ENCODE measurements at regions not wholly inside any gene's neighbourhood (a gene's known extent, or its start where the extent isn't known, plus 50 kb on each side); places are given as distances from the start of the nearest gene placed in this dataset.

- no peaks in the 10 kb centered on the region for H3K9me3 ChIP-seq (ENCODE audit: control insufficient read depth, low read length)
- H3K27me3 ChIP-seq (ENCODE audit: control insufficient read depth in 1 of 2, insufficient read depth in 1 of 2, low read length in 2 of 2), result no peaks in the 10 kb centered on the region
- no peak overlapping the region for H3K4me3 ChIP-seq (ENCODE audit: insufficient read depth in 1 of 2, low read depth in 1 of 2, low read length in 2 of 2)
- H3K4ac ChIP-seq (ENCODE audit: low read depth in 1 of 2, low read length in 2 of 2), result no peak overlapping the region
- no peak overlapping the region for H4K8ac ChIP-seq (ENCODE audit: low read length)
- H3K79me1 ChIP-seq (replicated peaks; ENCODE audit: low read length, poor library complexity, severe bottlenecking), result no peaks in the 10 kb centered on the region
- no peak overlapping the region for H2BK15ac ChIP-seq (ENCODE audit: low read depth, poor library complexity, severe bottlenecking)
- H3K4me1 ChIP-seq (ENCODE audit: control insufficient read depth, insufficient read depth, low read depth, low read length), result no peaks in the 10 kb centered on the region
- no peak for DNase-seq
- H3K14ac ChIP-seq (ENCODE audit: low read length in 2 of 2), result no peak overlapping the region
- peak overlapping the region; percentile 69 for H3K27ac ChIP-seq (ENCODE audit: low read length, poor library complexity, severe bottlenecking)
- H2BK120ac ChIP-seq (ENCODE audit: low read depth, low read length), result no peak overlapping the region
- no peak overlapping the region for H2AK5ac ChIP-seq (ENCODE audit: low read length, severe bottlenecking)
- H3K36me3 ChIP-seq (ENCODE audit: control insufficient read depth in 1 of 2, insufficient read depth in 2 of 2, low read depth in 1 of 2, low read length in 2 of 2), result no peaks in the 10 kb centered on the region
- H4K91ac ChIP-seq (ENCODE audit: low read length), result no peak overlapping the region
- H3K23ac ChIP-seq (ENCODE audit: low read length in 2 of 2), result no peak overlapping the region
- WGBS, result 93% methylated on average over 1 of the region's 1 CpG
- no peak overlapping the region for H2AFZ ChIP-seq (ENCODE audit: low read depth, low read length)
- no peak overlapping the region for H3K18ac ChIP-seq (ENCODE audit: low read depth in 1 of 2, low read length in 2 of 2)
- H2BK5ac ChIP-seq (ENCODE audit: low read depth, low read length, poor library complexity, severe bottlenecking), result peak overlapping the region; percentile 44
- H2BK12ac ChIP-seq (ENCODE audit: low read length in 2 of 2), result no peak overlapping the region
- no peak overlapping the region for H3K9ac ChIP-seq (ENCODE audit: low read length)
- no peak overlapping the region for H3K4me2 ChIP-seq (ENCODE audit: low read length, poor library complexity, severe bottlenecking)
These were observed 596.1 kb upstream of the CITED2 start for GRCh38 chr6:139970591-139970991.

GRCh38 chr6:139967497-139967896 lies 593.0 kb upstream of the CITED2 start:
- no peak overlapping the region for H2BK120ac ChIP-seq (ENCODE audit: low read depth, low read length)
- no peaks in the 10 kb centered on the region for H3K36me3 ChIP-seq (ENCODE audit: control insufficient read depth in 1 of 2, insufficient read depth in 2 of 2, low read depth in 1 of 2, low read length in 2 of 2)
- H4K91ac ChIP-seq (ENCODE audit: low read length), result no peak overlapping the region
- H3K4me2 ChIP-seq (ENCODE audit: low read length, poor library complexity, severe bottlenecking), result no peak overlapping the region
- no peak overlapping the region for H3K23ac ChIP-seq (ENCODE audit: low read length in 2 of 2)
- H3K14ac ChIP-seq (ENCODE audit: low read length in 2 of 2), result no peak overlapping the region
- no peak overlapping the region for H4K8ac ChIP-seq (ENCODE audit: low read length)
- H2AK5ac ChIP-seq (ENCODE audit: low read length, severe bottlenecking), result no peak overlapping the region
- no peak overlapping the region for H2BK12ac ChIP-seq (ENCODE audit: low read length in 2 of 2)
- no peak overlapping the region for H2BK15ac ChIP-seq (ENCODE audit: low read depth, poor library complexity, severe bottlenecking)
- H3K9ac ChIP-seq (ENCODE audit: low read length), result no peak overlapping the region
- no peaks in the 10 kb centered on the region for H3K4me1 ChIP-seq (ENCODE audit: control insufficient read depth, insufficient read depth, low read depth, low read length)
- H3K79me1 ChIP-seq (replicated peaks; ENCODE audit: low read length, poor library complexity, severe bottlenecking), result no peaks in the 10 kb centered on the region
- no peak overlapping the region for H3K18ac ChIP-seq (ENCODE audit: low read depth in 1 of 2, low read length in 2 of 2)
- no peak overlapping the region for H2AFZ ChIP-seq (ENCODE audit: low read depth, low read length)
- no peak overlapping the region for H3K4ac ChIP-seq (ENCODE audit: low read depth in 1 of 2, low read length in 2 of 2)
- no peak overlapping the region for H3K27ac ChIP-seq (ENCODE audit: low read length, poor library complexity, severe bottlenecking)
- DNase-seq, result no peak
- H3K27me3 ChIP-seq (ENCODE audit: control insufficient read depth in 1 of 2, insufficient read depth in 1 of 2, low read length in 2 of 2), result no peaks in the 10 kb centered on the region
- H2BK5ac ChIP-seq (ENCODE audit: low read depth, low read length, poor library complexity, severe bottlenecking), result no peak overlapping the region
- no peaks in the 10 kb centered on the region for H3K9me3 ChIP-seq (ENCODE audit: control insufficient read depth, low read length)
- no peak overlapping the region for H3K4me3 ChIP-seq (ENCODE audit: insufficient read depth in 1 of 2, low read depth in 1 of 2, low read length in 2 of 2)

- no peaks in the 10 kb centered on the region for H3K79me1 ChIP-seq (replicated peaks; ENCODE audit: low read length, poor library complexity, severe bottlenecking)
- H3K9ac ChIP-seq (ENCODE audit: low read length), result no peak overlapping the region
- no peaks in the 10 kb centered on the region for H3K27me3 ChIP-seq (ENCODE audit: control insufficient read depth in 1 of 2, insufficient read depth in 1 of 2, low read length in 2 of 2)
- H3K27ac ChIP-seq (ENCODE audit: low read length, poor library complexity, severe bottlenecking), result no peak overlapping the region
- no peak overlapping the region for H2BK15ac ChIP-seq (ENCODE audit: low read depth, poor library complexity, severe bottlenecking)
- no peak overlapping the region for H3K14ac ChIP-seq (ENCODE audit: low read length in 2 of 2)
- H3K36me3 ChIP-seq (ENCODE audit: control insufficient read depth in 1 of 2, insufficient read depth in 2 of 2, low read depth in 1 of 2, low read length in 2 of 2), result no peaks in the 10 kb centered on the region
- no peak overlapping the region for H3K23ac ChIP-seq (ENCODE audit: low read length in 2 of 2)
- H3K18ac ChIP-seq (ENCODE audit: low read depth in 1 of 2, low read length in 2 of 2), result no peak overlapping the region
- no peak overlapping the region for H4K91ac ChIP-seq (ENCODE audit: low read length)
- H3K9me3 ChIP-seq (ENCODE audit: control insufficient read depth, low read length), result no peaks in the 10 kb centered on the region
- H3K4me2 ChIP-seq (ENCODE audit: low read length, poor library complexity, severe bottlenecking), result no peak overlapping the region
- H3K4ac ChIP-seq (ENCODE audit: low read depth in 1 of 2, low read length in 2 of 2), result no peak overlapping the region
- H2BK5ac ChIP-seq (ENCODE audit: low read depth, low read length, poor library complexity, severe bottlenecking), result no peak overlapping the region
- H3K4me1 ChIP-seq (ENCODE audit: control insufficient read depth, insufficient read depth, low read depth, low read length), result no peaks in the 10 kb centered on the region
- H2AK5ac ChIP-seq (ENCODE audit: low read length, severe bottlenecking), result no peak overlapping the region
- H2BK120ac ChIP-seq (ENCODE audit: low read depth, low read length), result no peak overlapping the region
- no peak overlapping the region for H3K4me3 ChIP-seq (ENCODE audit: insufficient read depth in 1 of 2, low read depth in 1 of 2, low read length in 2 of 2)
- no peak overlapping the region for H4K8ac ChIP-seq (ENCODE audit: low read length)
- H2AFZ ChIP-seq (ENCODE audit: low read depth, low read length), result no peak overlapping the region
- peak; percentile 53 for DNase-seq
- H2BK12ac ChIP-seq (ENCODE audit: low read length in 2 of 2), result no peak overlapping the region
These were observed 590.9 kb upstream of the CITED2 start for GRCh38 chr6:139965393-139965792.

- Histone ChIP-seq H3K9me3 (ENCODE audit: control insufficient read depth, low read length) (no peaks in the 10 kb centered on the region), H3K9ac (ENCODE audit: low read length) (no peak overlapping the region), H3K4ac (ENCODE audit: low read depth in 1 of 2, low read length in 2 of 2) (no peak overlapping the region), H3K79me1 (replicated peaks; ENCODE audit: low read length, poor library complexity, severe bottlenecking) (no peaks in the 10 kb centered on the region), H3K36me3 (ENCODE audit: control insufficient read depth in 1 of 2, insufficient read depth in 2 of 2, low read depth in 1 of 2, low read length in 2 of 2) (no peaks in the 10 kb centered on the region), H3K23ac (ENCODE audit: low read length in 2 of 2) (no peak overlapping the region), H3K4me1 (ENCODE audit: control insufficient read depth, insufficient read depth, low read depth, low read length) (no peaks in the 10 kb centered on the region), H3K27ac (ENCODE audit: low read length, poor library complexity, severe bottlenecking) (no peak overlapping the region), H4K91ac (ENCODE audit: low read length) (no peak overlapping the region), H3K27me3 (ENCODE audit: control insufficient read depth in 1 of 2, insufficient read depth in 1 of 2, low read length in 2 of 2) (no peaks in the 10 kb centered on the region), H3K4me2 (ENCODE audit: low read length, poor library complexity, severe bottlenecking) (no peak overlapping the region), H3K18ac (ENCODE audit: low read depth in 1 of 2, low read length in 2 of 2) (no peak overlapping the region), H2BK12ac (ENCODE audit: low read length in 2 of 2) (no peak overlapping the region), H3K4me3 (ENCODE audit: insufficient read depth in 1 of 2, low read depth in 1 of 2, low read length in 2 of 2) (no peak overlapping the region), H2AK5ac (ENCODE audit: low read length, severe bottlenecking) (no peak overlapping the region), H2AFZ (ENCODE audit: low read depth, low read length) (no peak overlapping the region), H2BK120ac (ENCODE audit: low read depth, low read length) (no peak overlapping the region), H2BK5ac (ENCODE audit: low read depth, low read length, poor library complexity, severe bottlenecking) (no peak overlapping the region), H2BK15ac (ENCODE audit: low read depth, poor library complexity, severe bottlenecking) (no peak overlapping the region), H3K14ac (ENCODE audit: low read length in 2 of 2) (no peak overlapping the region), H4K8ac (ENCODE audit: low read length) (no peak overlapping the region)
- WGBS, result 95% methylated on average over 3 of the region's 6 CpGs
- no peak for DNase-seq
These were observed 590.3 kb upstream of the CITED2 start for GRCh38 chr6:139964737-139965136.
